HCEC 1CT (cell line): ENCODE measurements at regions not wholly inside any gene's neighbourhood (a gene's known extent, or its start where the extent isn't known, plus 50 kb on each side); places are given as distances from the start of the nearest gene placed in this dataset.
"Not testable (repeated sequence)": the region's sequence is repeated elsewhere in the genome, so short reads cannot be mapped to it uniquely, and the experiment has no call there.

Source experiments
- DNase-seq: peaks from one replicate; pipeline ENCODE4 v3.0.0-alpha.2; 2017

- DNase-seq = no peak
Measured at GRCh38 chr4:181006499-181007260, 1236.5 kb upstream of the TENM3 start.

- DNase-seq = no peak
Measured at GRCh38 chr4:181007751-181008150, 1235.5 kb upstream of the TENM3 start.

GRCh38 chr4:181008164-181008563, 1235.0 kb upstream of the TENM3 start:
- no peak for DNase-seq

GRCh38 chr4:181013162-181013561, 1230.0 kb upstream of the TENM3 start:
- no peak for DNase-seq

GRCh38 chr4:181017038-181017437, 1226.2 kb upstream of the TENM3 start:
- no peak for DNase-seq

- DNase-seq = no peak
Measured at GRCh38 chr4:181018472-181018871, 1224.7 kb upstream of the TENM3 start.

- DNase-seq = no peak
Measured at GRCh38 chr4:181018913-181019312, 1224.3 kb upstream of the TENM3 start.

GRCh38 chr4:181020456-181020855, 1222.7 kb upstream of the TENM3 start:
- DNase-seq = no peak

- no peak for DNase-seq
Measured at GRCh38 chr4:181021213-181021612, 1222.0 kb upstream of the TENM3 start.

GRCh38 chr4:181030135-181030921, 1212.9 kb upstream of the TENM3 start:
- DNase-seq = not testable (repeated sequence)

GRCh38 chr4:181030961-181031360, 1212.2 kb upstream of the TENM3 start:
- no peak for DNase-seq

GRCh38 chr4:181043486-181043885, 1199.7 kb upstream of the TENM3 start:
- DNase-seq = no peak

GRCh38 chr4:181046809-181047208, 1196.4 kb upstream of the TENM3 start:
- DNase-seq = no peak

GRCh38 chr4:181051931-181052330, 1191.3 kb upstream of the TENM3 start:
- DNase-seq = no peak

GRCh38 chr4:181061787-181062186, 1181.4 kb upstream of the TENM3 start:
- no peak for DNase-seq

GRCh38 chr4:181063212-181063611, 1180.0 kb upstream of the TENM3 start:
- DNase-seq = no peak

GRCh38 chr4:181077341-181077740, 1165.9 kb upstream of the TENM3 start:
- no peak for DNase-seq

GRCh38 chr4:181078196-181078595, 1165.0 kb upstream of the TENM3 start:
- DNase-seq = no peak

- no peak for DNase-seq
Measured at GRCh38 chr4:181083757-181084361, 1159.3 kb upstream of the TENM3 start.

GRCh38 chr4:181085557-181085956, 1157.6 kb upstream of the TENM3 start:
- DNase-seq = no peak

GRCh38 chr4:181105487-181105886, 1137.7 kb upstream of the TENM3 start:
- no peak for DNase-seq

GRCh38 chr4:181106398-181106797, 1136.8 kb upstream of the TENM3 start:
- DNase-seq = no peak

- no peak for DNase-seq
Measured at GRCh38 chr4:181108237-181108636, 1135.0 kb upstream of the TENM3 start.

- DNase-seq = no peak
Measured at GRCh38 chr4:181119186-181119585, 1124.0 kb upstream of the TENM3 start.
